GM12875 (cell line): ENCODE measurements at regions not wholly inside any gene's neighbourhood (a gene's known extent, or its start where the extent isn't known, plus 50 kb on each side); places are given as distances from the start of the nearest gene placed in this dataset.

Experiments used
- H3K4me3 ChIP-seq: one replicate; pipeline ENCODE4 v1.5.1; 2011; ENCODE audit warnings: low read depth, low read length, control low read depth
- CTCF ChIP-seq: IDR thresholded peaks from 2 replicates; pipeline ENCODE4 v1.5.1; 2011; ENCODE audit warnings: low read depth, mild to moderate bottlenecking, control low read depth, inconsistent platforms, low read length, moderate library complexity, borderline replicate concordance; ENCODE audit not compliant: insufficient read depth

GRCh38 chr2:180115675-180116074 is 108.6 kb upstream of the CWC22 start:
- H3K4me3 ChIP-seq = no peak overlapping the region
- no peak for TF ChIP-seq CTCF

GRCh38 chr2:180115269-180115668 is 108.2 kb upstream of the CWC22 start:
- TF ChIP-seq CTCF = no peak
- H3K4me3 ChIP-seq = no peak overlapping the region

- no peak overlapping the region for H3K4me3 ChIP-seq
- TF ChIP-seq CTCF = no peak
Measured at GRCh38 chr2:180111901-180112300, 104.8 kb upstream of the CWC22 start.

GRCh38 chr2:180110469-180110868 is 103.4 kb upstream of the CWC22 start:
- no peak overlapping the region for H3K4me3 ChIP-seq
- TF ChIP-seq CTCF = no peak

- no peak for TF ChIP-seq CTCF
- H3K4me3 ChIP-seq = no peak overlapping the region
Measured at GRCh38 chr2:180101846-180102245, 94.7 kb upstream of the CWC22 start.

- H3K4me3 ChIP-seq = no peak overlapping the region
- no peak for TF ChIP-seq CTCF
Measured at GRCh38 chr2:180099308-180099707, 92.2 kb upstream of the CWC22 start.

- no peak for TF ChIP-seq CTCF
- H3K4me3 ChIP-seq = no peak overlapping the region
Measured at GRCh38 chr2:180085144-180085543, 78.0 kb upstream of the CWC22 start.
